ENCODE measurements at regions not wholly inside any gene's neighbourhood (a gene's known extent, or its start where the extent isn't known, plus 50 kb on each side); places are given as distances from the start of the nearest gene placed in this dataset.

DNA sequence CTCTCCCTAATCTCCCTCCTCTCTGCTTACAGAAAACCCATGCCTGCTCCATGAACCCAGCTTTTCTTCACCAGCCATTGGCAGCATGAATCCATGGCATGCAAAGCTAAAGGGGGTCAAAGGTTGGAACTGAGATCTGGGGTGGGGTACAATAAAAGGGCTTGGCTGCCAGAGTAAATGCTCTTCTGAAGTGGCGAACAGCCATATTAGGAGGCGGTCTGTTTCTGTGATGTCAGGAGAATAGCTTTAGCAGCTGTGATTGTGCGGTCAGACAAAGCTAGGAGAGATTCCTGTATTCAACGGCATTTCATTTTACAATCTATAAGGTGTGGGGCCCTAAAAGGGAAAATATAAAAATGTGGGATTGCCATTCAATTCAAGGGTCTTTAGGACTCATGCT is 71.7 kb upstream of the TMPRSS2 start:
- TF ChIP-seq, protein P1, sequence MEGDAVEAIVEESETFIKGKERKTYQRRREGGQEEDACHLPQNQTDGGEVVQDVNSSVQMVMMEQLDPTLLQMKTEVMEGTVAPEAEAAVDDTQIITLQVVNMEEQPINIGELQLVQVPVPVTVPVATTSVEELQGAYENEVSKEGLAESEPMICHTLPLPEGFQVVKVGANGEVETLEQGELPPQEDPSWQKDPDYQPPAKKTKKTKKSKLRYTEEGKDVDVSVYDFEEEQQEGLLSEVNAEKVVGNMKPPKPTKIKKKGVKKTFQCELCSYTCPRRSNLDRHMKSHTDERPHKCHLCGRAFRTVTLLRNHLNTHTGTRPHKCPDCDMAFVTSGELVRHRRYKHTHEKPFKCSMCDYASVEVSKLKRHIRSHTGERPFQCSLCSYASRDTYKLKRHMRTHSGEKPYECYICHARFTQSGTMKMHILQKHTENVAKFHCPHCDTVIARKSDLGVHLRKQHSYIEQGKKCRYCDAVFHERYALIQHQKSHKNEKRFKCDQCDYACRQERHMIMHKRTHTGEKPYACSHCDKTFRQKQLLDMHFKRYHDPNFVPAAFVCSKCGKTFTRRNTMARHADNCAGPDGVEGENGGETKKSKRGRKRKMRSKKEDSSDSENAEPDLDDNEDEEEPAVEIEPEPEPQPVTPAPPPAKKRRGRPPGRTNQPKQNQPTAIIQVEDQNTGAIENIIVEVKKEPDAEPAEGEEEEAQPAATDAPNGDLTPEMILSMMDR (IDR thresholded peaks at IDR 0.05; ENCODE audit: low read depth, low read length, poor library complexity, severe bottlenecking), result no peak
- TF ChIP-seq EZH2phosphoT487 (IDR thresholded peaks at IDR 0.05; ENCODE audit: borderline replicate concordance, low read length), result no peak
